NCI-H1105 treated with DMSO at 0.1 percent for 48 hours (cell line): ENCODE measurements at regions not wholly inside any gene's neighbourhood (a gene's known extent, or its start where the extent isn't known, plus 50 kb on each side); places are given as distances from the start of the nearest gene placed in this dataset.
"Not testable (repeated sequence)": the region's sequence is repeated elsewhere in the genome, so short reads cannot be mapped to it uniquely, and the experiment has no call there.

Experiments used
- DNase-seq: peaks from one replicate; lab custom pipeline; 2025; lab: John Stamatoyannopoulos, UW

- peak; percentile 17 for DNase-seq
Measured at GRCh38 chr20:29427201-29428060, 1830.0 kb upstream of the DEFB115 start.

DNA sequence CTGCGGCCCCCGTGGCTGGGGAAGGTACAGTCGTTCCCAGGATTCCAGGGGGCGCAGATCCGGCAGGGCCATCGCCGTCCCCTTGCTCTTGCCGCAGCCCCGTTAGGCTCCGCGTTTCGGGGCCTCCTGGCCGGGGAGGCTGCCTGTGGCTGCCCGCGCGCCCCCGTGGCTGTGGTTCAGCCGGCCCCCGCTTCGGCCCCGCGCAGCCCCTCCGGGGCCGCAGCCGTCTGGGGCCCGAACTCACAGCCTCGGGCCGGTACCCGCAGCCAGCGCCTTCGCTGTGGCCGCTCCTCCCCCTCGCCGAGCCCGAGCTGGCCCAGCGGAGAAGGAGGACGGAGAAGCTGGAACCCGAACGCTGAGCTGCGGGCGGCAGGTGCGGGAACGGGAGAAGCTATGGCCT, 1826.9 kb upstream of the DEFB115 start:
- no peak for DNase-seq

GRCh38 chr20:29440721-29441120, 1816.7 kb upstream of the DEFB115 start:
- DNase-seq = not testable (repeated sequence)

DNA sequence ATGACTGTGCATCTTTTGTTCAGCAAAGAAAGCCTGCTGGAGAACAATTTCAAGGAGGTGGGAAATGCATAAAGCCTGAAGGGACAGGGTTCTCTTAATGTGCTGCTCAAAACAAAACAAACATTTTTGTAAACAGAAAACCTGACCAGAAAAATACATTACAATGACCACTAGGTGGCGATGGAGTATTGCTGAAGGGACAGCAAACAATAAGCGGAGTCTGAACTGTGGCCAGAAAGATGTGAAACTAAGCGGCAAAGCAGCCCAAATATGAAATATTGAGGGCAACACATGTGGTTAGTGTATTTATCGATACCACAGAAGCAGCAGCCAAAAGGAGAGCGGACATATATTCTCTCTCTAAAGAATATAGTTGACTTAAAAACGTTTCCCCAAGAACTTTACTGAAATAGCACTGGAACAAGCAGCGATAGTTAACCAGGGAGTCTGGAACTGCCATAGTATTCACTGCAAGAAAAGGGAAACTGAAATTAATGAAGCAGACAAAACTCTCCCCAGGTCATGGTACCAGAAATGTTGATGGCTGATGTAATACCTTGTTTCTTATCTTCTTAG, 1814.2 kb upstream of the DEFB115 start:
- DNase-seq = peak; percentile 23

- no peak for DNase-seq
Measured at GRCh38 chr20:29443819-29444218, 1813.6 kb upstream of the DEFB115 start.

DNA sequence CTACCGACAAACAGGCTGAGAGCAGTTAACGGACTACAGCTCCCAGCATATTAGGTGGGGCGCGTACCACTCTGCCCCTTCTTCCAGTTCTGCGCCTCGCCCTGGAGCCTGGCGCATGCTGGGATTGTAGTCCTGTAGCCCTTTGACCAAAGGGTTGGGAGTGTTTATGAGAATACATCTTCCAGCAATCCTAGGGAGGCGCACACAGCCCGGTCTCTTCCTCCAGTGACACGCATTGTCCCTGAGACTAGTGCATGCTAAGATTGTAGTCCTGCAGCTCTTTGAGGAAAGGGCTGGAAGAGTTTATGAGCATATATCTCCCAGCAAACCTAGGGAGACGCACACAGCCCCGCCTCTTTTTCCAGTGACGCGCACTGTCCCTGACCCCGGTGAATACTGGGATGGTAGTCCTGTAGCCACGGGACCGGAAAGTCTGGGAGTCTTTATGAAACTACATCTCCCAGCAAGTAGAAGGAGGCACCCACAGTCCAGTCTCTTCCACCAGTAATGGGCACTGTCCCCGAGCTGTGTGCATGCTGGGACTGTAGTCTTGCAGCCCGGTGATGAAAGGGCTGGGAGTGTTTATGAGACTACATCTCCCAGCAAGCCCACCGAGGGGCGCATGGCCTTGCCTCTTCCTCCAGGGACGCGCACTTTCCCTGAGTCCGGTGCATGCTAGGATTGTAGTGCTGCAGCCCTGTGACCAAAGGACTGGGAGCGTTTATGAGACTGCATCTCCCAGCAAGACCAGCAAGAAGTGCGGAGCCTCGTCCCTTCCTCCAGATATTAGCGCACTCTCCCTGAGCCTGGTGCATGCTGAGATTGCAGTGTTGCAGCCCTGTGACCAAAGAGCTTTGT, 1812.2 kb upstream of the DEFB115 start:
- DNase-seq = peak; percentile 28

DNA sequence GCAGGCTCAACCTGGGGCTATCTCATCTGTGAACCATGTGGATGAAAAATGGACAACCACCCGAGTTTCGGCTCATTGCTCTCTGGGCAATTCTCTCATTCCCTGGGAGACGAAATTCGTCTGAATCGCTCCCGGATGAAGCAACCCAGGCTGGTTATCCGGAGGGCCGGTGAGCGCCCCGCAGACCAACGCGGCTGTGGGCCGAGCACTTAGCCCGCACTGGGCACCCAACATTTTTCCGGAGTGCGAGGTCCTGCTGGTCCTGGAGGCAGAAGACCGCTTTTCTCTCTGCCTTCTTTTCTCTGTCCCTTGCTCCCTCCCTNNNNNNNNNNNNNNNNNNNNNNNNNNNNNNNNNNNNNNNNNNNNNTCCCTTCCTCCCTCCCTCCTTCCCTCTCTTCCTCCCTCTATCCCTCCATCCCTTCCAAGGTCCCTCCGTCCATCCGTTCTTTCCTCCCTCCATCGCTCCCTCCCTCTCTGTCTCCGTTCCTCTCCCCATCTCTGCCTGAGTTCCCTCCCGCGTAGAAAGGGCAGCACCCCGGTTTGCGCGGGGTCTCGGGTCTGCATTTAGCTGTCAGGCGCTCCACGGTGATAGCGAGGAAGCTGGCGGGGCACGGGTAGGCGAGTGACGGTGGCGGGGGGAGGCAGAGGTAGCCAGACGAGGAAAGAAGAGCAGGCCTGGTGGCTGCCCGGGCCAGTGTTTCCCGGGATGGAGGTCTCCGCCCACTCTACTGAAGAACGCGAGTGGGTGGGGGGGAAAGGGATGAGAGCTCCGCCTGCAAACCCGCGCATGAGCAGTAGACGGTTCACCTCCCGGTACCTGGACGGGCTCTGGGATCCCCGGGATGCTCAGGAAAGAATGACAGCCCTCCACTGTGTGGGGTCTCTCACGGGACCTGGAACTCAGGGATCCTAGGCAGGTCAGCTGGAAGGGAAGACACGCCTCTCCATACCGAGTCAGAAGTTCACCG, 1809.7 kb upstream of the DEFB115 start:
- DNase-seq = not testable (repeated sequence)

DNA sequence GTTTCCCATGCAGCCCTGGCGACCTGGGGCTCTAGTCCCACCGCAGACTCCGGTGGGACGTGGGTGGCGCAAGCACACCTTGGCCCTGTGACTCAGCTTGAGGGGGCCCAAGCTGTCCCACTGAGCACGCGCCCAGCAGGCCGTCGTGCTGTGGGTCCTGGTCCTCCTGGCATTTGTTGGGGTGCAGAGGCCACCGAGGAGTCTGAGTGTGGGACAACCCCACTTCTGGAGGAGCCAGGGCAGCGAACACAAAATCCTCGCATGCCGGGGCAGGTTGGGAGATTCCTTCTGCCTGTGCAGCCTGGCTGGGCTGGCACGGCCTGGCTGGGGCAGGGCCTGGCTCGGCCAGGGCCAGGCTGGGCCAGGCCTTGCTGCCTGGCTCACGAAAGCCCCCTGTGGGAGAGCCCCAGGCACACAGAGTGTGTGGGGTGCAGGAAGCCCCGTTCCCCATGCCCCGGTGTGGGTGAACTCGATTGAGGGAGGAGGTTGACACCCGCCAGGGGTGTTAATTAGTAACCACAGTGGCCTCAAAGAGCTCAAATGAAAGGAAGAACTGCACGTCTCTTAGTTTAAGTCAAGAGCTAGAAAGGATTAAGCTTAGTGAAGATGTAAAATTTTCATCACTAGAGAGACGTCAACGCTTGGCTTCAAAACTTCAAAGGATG, 1808.5 kb upstream of the DEFB115 start:
- no peak for DNase-seq

- DNase-seq = no peak
Measured at GRCh38 chr20:29452186-29452585, 1805.3 kb upstream of the DEFB115 start.

- DNase-seq = not testable (repeated sequence)
Measured at GRCh38 chr20:29456987-29457693, 1800.3 kb upstream of the DEFB115 start.

- no peak for DNase-seq
Measured at GRCh38 chr20:29472606-29473005, 1784.9 kb upstream of the DEFB115 start.

DNA sequence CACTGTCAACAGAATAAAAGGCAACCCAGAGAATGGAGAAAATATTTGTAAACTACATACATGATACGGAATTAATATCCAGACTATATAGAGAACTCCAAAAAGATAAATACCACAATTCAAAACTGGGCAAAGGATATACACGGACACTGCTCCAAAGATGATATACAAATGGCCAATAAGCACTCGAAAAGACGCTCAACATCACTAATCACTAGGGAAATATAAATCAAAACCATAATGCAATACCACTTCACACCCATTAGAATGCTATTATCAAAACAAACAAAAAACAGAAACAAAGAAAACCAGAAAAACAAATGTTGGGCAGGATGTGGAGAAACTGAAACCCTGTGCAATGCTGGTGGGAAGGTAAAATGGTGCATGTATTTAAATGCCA, 1764.6 kb upstream of the DEFB115 start:
- DNase-seq = not testable (repeated sequence)

DNA sequence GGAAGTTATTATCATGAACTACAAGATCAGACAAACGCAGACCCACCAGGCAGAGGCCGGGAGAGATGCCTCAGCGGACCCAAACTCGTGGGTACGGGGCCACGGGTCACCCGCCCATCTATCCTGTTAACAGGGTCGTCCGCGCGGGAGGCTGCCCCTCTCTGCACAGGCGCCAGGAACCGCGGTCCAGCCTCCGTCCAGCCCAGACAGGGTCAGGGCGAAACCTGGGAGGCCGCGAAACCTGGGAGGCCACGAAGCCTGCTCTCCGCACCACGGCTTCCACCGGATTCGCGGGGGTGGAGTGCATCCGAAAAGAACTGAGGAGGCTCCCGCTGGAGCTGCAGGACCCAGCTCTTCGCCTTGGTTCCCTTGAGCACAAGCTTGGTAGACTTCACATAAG, 1760.7 kb upstream of the DEFB115 start:
- DNase-seq = not testable (repeated sequence)

- peak; percentile 74 for DNase-seq
Measured at GRCh38 chr20:29497261-29497671, 1760.2 kb upstream of the DEFB115 start.

GRCh38 chr20:29497684-29498083, 1759.8 kb upstream of the DEFB115 start:
- DNase-seq = not testable (repeated sequence)

GRCh38 chr20:29500738-29501137, 1756.7 kb upstream of the DEFB115 start:
- not testable (repeated sequence) for DNase-seq

DNA sequence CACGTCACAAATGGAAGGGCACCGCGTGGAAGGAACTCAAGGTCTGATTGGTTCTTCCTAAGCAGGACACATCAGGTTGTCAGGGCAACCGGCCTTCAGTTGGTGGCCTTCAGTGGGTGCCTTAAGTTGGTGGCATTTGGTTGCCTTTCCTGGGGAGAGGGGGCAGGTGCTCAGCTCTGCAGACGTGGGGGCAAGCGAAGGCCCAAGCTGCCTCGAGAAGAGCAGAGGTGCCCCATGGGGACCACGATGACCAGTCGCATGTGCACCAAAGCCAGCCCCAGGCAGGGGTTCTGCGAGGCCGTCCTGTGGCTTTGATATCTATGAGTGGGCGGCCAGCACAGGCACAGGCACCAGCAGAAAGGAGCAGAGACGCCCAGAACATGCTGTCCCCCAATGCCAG, 1742.8 kb upstream of the DEFB115 start:
- not testable (repeated sequence) for DNase-seq

DNA sequence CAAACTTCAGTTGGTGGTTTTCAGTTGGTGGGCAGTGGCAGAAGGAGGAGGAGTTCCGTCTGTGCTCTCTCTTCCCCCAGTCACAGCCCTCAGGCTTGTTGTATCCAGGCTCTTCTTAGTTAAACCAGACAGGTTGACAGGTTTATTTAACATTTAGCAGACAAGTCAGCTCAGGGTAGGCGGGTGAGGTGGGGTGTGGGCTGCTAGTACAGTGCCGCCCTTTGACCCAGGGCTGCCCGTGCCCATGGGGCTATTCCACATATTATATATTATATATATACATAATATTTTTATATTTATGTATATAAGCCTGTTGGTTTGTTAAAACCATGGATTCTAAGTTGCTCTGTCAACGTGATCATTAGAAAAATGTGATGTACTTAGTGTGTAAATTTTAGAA, 1740.6 kb upstream of the DEFB115 start:
- not testable (repeated sequence) for DNase-seq

- not testable (repeated sequence) for DNase-seq
Measured at GRCh38 chr20:29519610-29520241, 1737.7 kb upstream of the DEFB115 start.
